HepG2 (cell line): ENCODE measurements at regions not wholly inside any gene's neighbourhood (a gene's known extent, or its start where the extent isn't known, plus 50 kb on each side); places are given as distances from the start of the nearest gene placed in this dataset.
A peak's percentile ranks its signal among the peaks of the same experiment; 100 is the strongest.

ENCODE experiments used
- ATAC-seq: fragments of 200-7000 bp; cut with Tn5 transposase; 3 replicates; pipeline ENCODE4 v1.9.1; 2020; ENCODE audit warnings: mild to moderate bottlenecking, moderate library complexity
- BruUV-seq: library from RNA; stranded (reverse); fragments of 400-500 nt; replicated peaks from 2 replicates; lab custom pipeline; 2021; lab: Mats Ljungman, UMichigan
- CTCF ChIA-PET: fragments of 300-600 bp; formaldehyde crosslinking; extraction: SDS; loops from one replicate; lab custom pipeline; 2021; ENCODE audit warnings: low total read pairs, inconsistent platforms, low intra/inter-chr PET ratio; lab: Yijun Ruan, JAX
- POLR2A ChIA-PET: fragments of 350-600 bp; sonication (Branson Sonifier 250); formaldehyde crosslinking; loops from one replicate; lab custom pipeline; 2020; ENCODE audit warnings: antibody characterized with exemption, inconsistent platforms; lab: Yijun Ruan, JAX
- DNase-seq: peaks from one replicate; pipeline ENCODE4 v3.0.0-alpha.2; 2015; ENCODE audit warnings: low spot score
- FAIRE-seq: peaks from 3 replicates; lab custom pipeline; 2011; peaks lifted over from hg19 to GRCh38; lab: Jason Lieb, UNC
- H2AFZ ChIP-seq: one replicate; pipeline ENCODE4 v1.6.1; 2011; ENCODE audit warnings: low read length, inconsistent platforms
- H3K27ac ChIP-seq: fragments of 300-600 bp; 3 replicates; pipeline ENCODE4 v1.8.0; 2011; ENCODE audit warnings: mixed run types, mild to moderate bottlenecking, mixed read lengths, low read length, inconsistent platforms; ENCODE audit not compliant: insufficient read depth; ENCODE audit errors: extremely low read length
- H3K27me3 ChIP-seq, 2 experiments: fragments of 200-600 bp in 1 of 2; 2 replicates in 1 of 2; 3 replicates in 1 of 2; pipeline versions ENCODE4 v1.6.0 to v1.8.0; 2011; ENCODE audit warnings: low read length in 2 of 2, mild to moderate bottlenecking in 2 of 2, moderate library complexity in 2 of 2, inconsistent platforms in 1 of 2; ENCODE audit not compliant: insufficient read depth in 2 of 2, control insufficient read depth in 1 of 2
- H3K36me3 ChIP-seq, 2 experiments: fragments of 200-600 bp in 1 of 2; replicated peaks in 1 of 2; 2 replicates in 1 of 2; 3 replicates in 1 of 2; pipeline versions ENCODE4 v1.5.1 to v1.8.0; 2011; ENCODE audit warnings: low read length in 2 of 2, inconsistent platforms in 1 of 2; ENCODE audit not compliant: insufficient read depth in 2 of 2, control insufficient read depth in 1 of 2
- H3K4me1 ChIP-seq: 2 replicates; pipeline ENCODE4 v1.5.1; 2012; ENCODE audit warnings: low read length, inconsistent platforms; ENCODE audit not compliant: insufficient read depth
- H3K4me2 ChIP-seq: 2 replicates; pipeline ENCODE4 v1.6.0; 2011; ENCODE audit warnings: low read depth, low read length, inconsistent platforms
- H3K4me3 ChIP-seq, 3 experiments: fragments of 200-600 bp in 1 of 3; sonication (generic), shearing (Covaris generic) in 1 of 3; replicated peaks in 1 of 3; 2 replicates each; pipeline ENCODE4 v1.5.1; 2011 to 2016; ENCODE audit warnings: low read length in 3 of 3, inconsistent platforms in 2 of 3, low read depth in 2 of 3, mild to moderate bottlenecking in 2 of 3, control low read depth in 1 of 3, mixed read lengths in 1 of 3; ENCODE audit not compliant: insufficient read depth in 1 of 3
- H3K79me2 ChIP-seq: one replicate; pipeline ENCODE4 v1.6.1; 2011; ENCODE audit warnings: low read length, inconsistent platforms; ENCODE audit not compliant: insufficient read depth
- H3K9ac ChIP-seq: 2 replicates; pipeline ENCODE4 v1.6.0; 2011; ENCODE audit warnings: mild to moderate bottlenecking, low read depth, low read length, inconsistent platforms; ENCODE audit not compliant: insufficient read depth
- H3K9me3 ChIP-seq: 2 replicates; pipeline ENCODE4 v1.5.1; 2012; ENCODE audit warnings: mild to moderate bottlenecking, low read length
- H4K20me1 ChIP-seq: 2 replicates; pipeline ENCODE4 v1.6.0; 2011; ENCODE audit warnings: inconsistent platforms, mild to moderate bottlenecking, low read length, moderate library complexity; ENCODE audit not compliant: insufficient read depth
- ATF6 ChIP-seq: sonication (generic); formaldehyde crosslinking; conservative IDR thresholded peaks from 2 replicates; pipeline ENCODE4 v1.4.0; 2020; ENCODE audit warnings: missing genetic modification reagents
- HNF4A ChIP-seq: sonication (generic); formaldehyde crosslinking; IDR thresholded peaks from 2 replicates; pipeline ENCODE4 v1.4.0; 2020; ENCODE audit warnings: missing genetic modification reagents
- SIN3A ChIP-seq: IDR thresholded peaks from 2 replicates; pipeline ENCODE4 v1.6.1; 2011; ENCODE audit warnings: low read depth, mild to moderate bottlenecking, control low read depth, low read length, borderline replicate concordance
- ZNF496 ChIP-seq: sonication (generic); formaldehyde crosslinking; IDR thresholded peaks from 2 replicates; pipeline ENCODE4 v1.8.1; 2023; ENCODE audit warnings: mild to moderate bottlenecking, moderate library complexity, missing genetic modification reagents; ENCODE audit not compliant: insufficient replicate concordance
- ZSCAN22 ChIP-seq: sonication (generic); formaldehyde crosslinking; IDR thresholded peaks from 2 replicates; pipeline ENCODE4 v1.4.0; 2020; ENCODE audit warnings: mild to moderate bottlenecking, missing genetic modification reagents
- WGBS: methylation state at CpG from one replicate; pipeline ENCODE4 v1.1.6; 2017; ENCODE audit warnings: low lambda C conversion rate; 5-methylcytosine and 5-hydroxymethylcytosine counted together
- in situ Hi-C: cut with HindIII; loops from 2 replicates; pipeline ENCODE4 v1.10.0; 2017; ENCODE audit warnings: low pct_unique_long_range_greater_than_20kb; ENCODE audit not compliant: extremely low pct_ligation_motif_present
- intact Hi-C: fragments of 100-400 bp; cut with micrococcal nuclease; formaldehyde crosslinking; loops from one replicate; pipeline ENCODE4 v1.10.0; 2022; ENCODE audit not compliant: unreplicated experiment
- TF ChIP-seq, protein P1 (sequence below): sonication (generic); formaldehyde crosslinking; IDR thresholded peaks from 2 replicates; pipeline ENCODE4 v1.5.0; 2020; ENCODE audit warnings: missing genetic modification reagents, mild to moderate bottlenecking, borderline replicate concordance

DNA sequence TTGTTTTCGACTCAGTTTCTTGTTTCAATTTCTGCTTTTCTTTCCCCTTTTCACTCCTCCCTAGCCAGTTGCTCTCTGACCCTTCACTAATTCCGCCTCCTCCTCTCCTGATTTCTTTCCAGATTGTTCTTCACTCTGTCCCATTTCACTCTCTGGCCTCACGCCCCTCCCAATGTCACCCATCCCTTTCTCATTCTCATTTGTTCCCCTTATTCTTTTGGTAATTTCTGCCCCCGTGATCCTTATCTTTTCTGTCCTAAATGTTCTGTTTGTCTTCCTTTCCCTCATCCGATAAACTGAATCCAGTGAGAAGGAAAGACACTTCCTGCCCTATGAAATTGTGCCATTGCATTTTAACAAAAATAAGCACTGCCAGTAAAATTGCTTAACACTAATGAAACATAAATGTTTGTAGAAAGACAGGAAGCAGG lies 94.5 kb upstream of the RASGEF1B start (continued):
- no peak for TF ChIP-seq ATF6 (CRISPR knock-in tag)
- TF ChIP-seq, all 625 proteins: peak for 0

DNA sequence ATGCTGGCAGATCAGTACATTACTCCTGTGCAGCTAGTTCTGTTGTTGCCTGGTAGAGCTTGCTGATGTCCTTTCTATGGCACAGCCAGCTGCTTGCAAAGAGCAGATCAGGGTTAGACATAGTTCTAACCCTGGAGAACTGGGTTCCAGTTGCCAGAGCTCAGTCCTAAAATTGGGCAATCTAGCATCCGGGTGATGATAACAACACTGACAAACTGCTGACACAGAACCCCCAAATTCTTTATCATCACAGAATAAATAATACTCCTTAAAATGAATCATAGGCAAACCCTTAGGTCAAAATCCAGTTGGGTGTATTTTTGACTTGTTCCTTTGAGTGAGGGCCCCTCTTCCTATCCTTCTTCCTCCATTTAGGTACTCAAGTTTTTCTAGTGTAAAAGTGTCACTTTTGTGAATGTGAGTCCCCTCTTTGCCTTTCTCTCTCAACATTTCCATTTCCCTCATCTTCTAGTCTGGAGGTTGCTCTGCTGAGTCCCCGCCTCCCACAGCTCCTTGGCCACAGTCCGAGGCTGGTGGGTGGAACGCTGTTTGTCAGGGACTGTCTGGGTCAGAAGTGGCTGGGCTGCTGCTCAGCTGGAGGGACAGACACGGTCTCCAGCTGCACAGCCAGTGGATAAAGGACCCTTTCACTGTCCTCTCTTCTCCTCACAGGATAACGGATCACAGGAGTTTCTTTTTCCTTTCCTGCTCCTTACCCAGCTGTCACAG lies 93.6 kb upstream of the RASGEF1B start:
- no TSS peak for BruUV-seq
- no peaks in the 10 kb centered on the region for H4K20me1 ChIP-seq
- intact Hi-C loops, result no loop called here
- H3K27me3 ChIP-seq, result no peaks in the 10 kb centered on the region
- in situ Hi-C loops, result no loop called here
- H3K36me3 ChIP-seq, result no peaks in the 10 kb centered on the region
- ChIA-PET CTCF (no interaction called here), POLR2A (no interaction called here)
- peak; percentile 46; the same call in 1 of the 3 replicates for ATAC-seq
- no peak overlapping the region for H2AFZ ChIP-seq
- H3K4me2 ChIP-seq, result no peak overlapping the region
- H3K27ac ChIP-seq, result no peak overlapping the region
- H3K9me3 ChIP-seq, result no peaks in the 10 kb centered on the region
- TF ChIP-seq ZSCAN22 (CRISPR knock-in tag) (no peak), HNF4A (no peak), SIN3A (no peak), ZNF496 (CRISPR knock-in tag) (no peak)
- TF ChIP-seq, protein P1, sequence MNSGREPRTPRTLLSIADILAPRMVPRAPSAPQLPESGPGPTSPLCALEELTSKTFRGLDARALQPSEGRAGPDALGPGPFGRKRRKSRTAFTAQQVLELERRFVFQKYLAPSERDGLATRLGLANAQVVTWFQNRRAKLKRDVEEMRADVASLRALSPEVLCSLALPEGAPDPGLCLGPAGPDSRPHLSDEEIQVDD (CRISPR knock-in tag), result no peak
- no peak for DNase-seq
- FAIRE-seq, result no peak
- 3% methylated on average over 6 of the region's 6 CpGs for WGBS
- no peaks in the 10 kb centered on the region for H3K79me2 ChIP-seq
- no peaks in the 10 kb centered on the region for H3K4me1 ChIP-seq
- H3K9ac ChIP-seq, result no peak overlapping the region
- no peak overlapping the region for H3K4me3 ChIP-seq
